CD8-positive, alpha-beta memory T cell (primary cell): ENCODE measurements at regions not wholly inside any gene's neighbourhood (a gene's known extent, or its start where the extent isn't known, plus 50 kb on each side); places are given as distances from the start of the nearest gene placed in this dataset.

Experiments
- CTCF ChIA-PET: fragments of 350-600 bp; sonication (Branson Sonifier 250); formaldehyde crosslinking; loops from one replicate; lab custom pipeline; 2021; ENCODE audit warnings: antibody characterized with exemption; lab: Charles Lee
- POLR2A ChIA-PET: fragments of 350-600 bp; sonication (Branson Sonifier 250); formaldehyde crosslinking; loops from one replicate; lab custom pipeline; 2021; ENCODE audit warnings: antibody characterized with exemption; lab: Charles Lee
- DNase-seq, 5 donors: peaks; one replicate each; pipeline versions ENCODE4 v3.0.0 to v3.0.0-alpha.2; 2020 to 2022; ENCODE audit warnings: mixed read lengths in 1 of 5
- H3K27ac ChIP-seq: one replicate; pipeline ENCODE4 v1.7.0; 2013; ENCODE audit warnings: low read depth, mild to moderate bottlenecking, low read length, moderate library complexity
- H3K27me3 ChIP-seq: 2 replicates; pipeline ENCODE4 v1.7.0; 2013; ENCODE audit warnings: low read length, mild to moderate bottlenecking; ENCODE audit not compliant: insufficient read depth, poor library complexity, severe bottlenecking
- H3K36me3 ChIP-seq: 2 replicates; pipeline ENCODE4 v1.7.0; 2013; ENCODE audit warnings: mild to moderate bottlenecking, low read length, moderate library complexity; ENCODE audit not compliant: insufficient read depth
- H3K4me1 ChIP-seq: 2 replicates; pipeline ENCODE4 v1.7.0; 2013; ENCODE audit warnings: mild to moderate bottlenecking, low read length, moderate library complexity; ENCODE audit not compliant: insufficient read depth
- H3K4me3 ChIP-seq: 2 replicates; pipeline ENCODE4 v1.7.0; 2013; ENCODE audit warnings: mild to moderate bottlenecking, low read length
- H3K9me3 ChIP-seq: 2 replicates; pipeline ENCODE4 v1.7.0; 2013; ENCODE audit warnings: mild to moderate bottlenecking, low read length
- H3K27ac Mint-ChIP-seq, 8 donors: one replicate each; pipeline ENCODE4 v1.8.0; 2020 to 2021; ENCODE audit warnings: mixed read lengths in 8 of 8, mild to moderate bottlenecking in 6 of 8, inconsistent platforms in 3 of 8, moderate library complexity in 3 of 8
- H3K27me3 Mint-ChIP-seq, 2 donors: one replicate each; pipeline ENCODE4 v1.8.0; 2020 to 2021; ENCODE audit warnings: mixed read lengths in 2 of 2, mild to moderate bottlenecking in 1 of 2, moderate library complexity in 1 of 2
- H3K36me3 Mint-ChIP-seq, 3 donors: one replicate each; pipeline ENCODE4 v1.8.0; 2020 to 2021; ENCODE audit warnings: mixed read lengths in 3 of 3, inconsistent platforms in 1 of 3, mild to moderate bottlenecking in 1 of 3
- H3K4me1 Mint-ChIP-seq, 3 donors: one replicate each; pipeline ENCODE4 v1.8.0; 2020 to 2021; ENCODE audit warnings: mixed read lengths in 3 of 3, inconsistent platforms in 1 of 3, mild to moderate bottlenecking in 1 of 3
- H3K4me3 Mint-ChIP-seq, 7 donors: one replicate each; pipeline ENCODE4 v1.8.0; 2020 to 2021; ENCODE audit warnings: mixed read lengths in 7 of 7, mild to moderate bottlenecking in 6 of 7, moderate library complexity in 4 of 7, inconsistent platforms in 2 of 7
- H3K9me3 Mint-ChIP-seq, 5 donors: one replicate each; pipeline ENCODE4 v1.8.0; 2020 to 2022; ENCODE audit warnings: mixed read lengths in 5 of 5, mild to moderate bottlenecking in 3 of 5, moderate library complexity in 2 of 5, inconsistent platforms in 1 of 5

DNA sequence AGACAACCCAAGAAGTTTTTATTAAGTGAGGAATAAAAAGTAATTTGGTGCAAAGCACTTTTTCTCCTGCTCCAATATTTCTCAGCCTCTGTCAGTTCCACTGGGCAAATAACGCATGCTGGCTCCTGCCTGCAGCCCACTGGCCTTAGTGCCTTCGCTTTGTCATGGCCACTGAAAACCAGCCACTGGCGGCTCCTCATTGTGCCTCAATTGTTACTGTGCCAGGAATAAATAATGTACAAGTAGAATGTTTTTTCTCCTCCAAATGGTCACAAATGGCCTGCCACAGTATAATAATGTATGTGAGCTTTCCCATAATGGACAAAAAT, 267.1 kb downstream of the ACTR3 start:
- CTCF ChIA-PET, result no interaction called here
- no peaks in the 10 kb centered on the region for H3K36me3 Mint-ChIP-seq
- no peaks in the 10 kb centered on the region for H3K36me3 ChIP-seq
- POLR2A ChIA-PET, result no interaction called here
- H3K9me3 Mint-ChIP-seq, result no peaks in the 10 kb centered on the region
- H3K4me1 ChIP-seq, result no peaks in the 10 kb centered on the region
- no peaks in the 10 kb centered on the region for H3K9me3 ChIP-seq
- H3K27ac ChIP-seq, result no peak overlapping the region
- H3K27ac Mint-ChIP-seq, result no peak overlapping the region
- no peak overlapping the region for H3K4me3 Mint-ChIP-seq
- H3K27me3 Mint-ChIP-seq, result peaks cover 8 to 28% of the 10 kb centered on the region in 2 donors
- H3K4me3 ChIP-seq, result no peak overlapping the region
- no peak for DNase-seq
- no peaks in the 10 kb centered on the region for H3K27me3 ChIP-seq
- H3K4me1 Mint-ChIP-seq, result no peaks in the 10 kb centered on the region

DNA sequence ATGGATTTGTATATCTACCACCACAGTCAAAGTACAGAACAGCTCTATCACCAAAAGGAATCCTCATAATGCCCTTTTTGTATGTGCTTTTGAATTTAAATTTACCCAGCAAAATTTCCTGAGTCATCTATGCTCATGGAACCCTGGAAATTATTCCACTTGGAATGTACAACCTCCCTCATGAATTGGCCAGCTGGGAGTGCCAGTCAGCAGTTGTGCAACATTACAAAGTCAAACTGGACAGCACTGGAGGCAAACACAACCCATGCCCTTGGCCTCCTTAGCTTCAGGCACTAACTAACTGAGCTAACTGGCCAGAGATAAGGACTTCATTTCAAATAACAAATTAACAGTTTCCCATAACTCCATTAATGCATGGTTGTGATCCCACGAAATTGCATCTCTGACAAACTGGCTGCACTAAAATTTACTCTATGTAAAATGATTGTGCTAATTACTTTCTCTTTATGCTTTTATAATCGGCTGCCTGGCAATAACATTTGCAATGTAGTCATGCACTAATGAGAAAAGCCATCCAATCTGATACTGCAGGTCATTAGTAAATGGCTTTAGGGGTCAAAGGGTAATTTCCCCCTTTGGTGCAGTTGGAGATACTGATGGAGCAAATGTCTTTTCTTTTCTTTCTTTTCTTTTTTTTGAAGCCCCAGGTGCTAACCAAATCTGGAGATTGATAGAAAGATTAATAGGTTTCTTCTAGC, 270.5 kb downstream of the ACTR3 start:
- Histone ChIP-seq H3K4me3 (no peak overlapping the region), H3K9me3 (no peaks in the 10 kb centered on the region), H3K27ac (no peak overlapping the region), H3K4me1 (no peaks in the 10 kb centered on the region), H3K36me3 (no peaks in the 10 kb centered on the region), H3K27me3 (no peaks in the 10 kb centered on the region)
- DNase-seq, result no peak
- Mint-ChIP-seq H3K4me1 (no peaks in the 10 kb centered on the region), H3K27ac (no peak overlapping the region), H3K4me3 (no peak overlapping the region), H3K36me3 (no peaks in the 10 kb centered on the region), H3K9me3 (no peaks in the 10 kb centered on the region), H3K27me3 (peaks cover 3 to 19% of the 10 kb centered on the region in 2 donors)
- ChIA-PET CTCF (no interaction called here), POLR2A (no interaction called here)

DNA sequence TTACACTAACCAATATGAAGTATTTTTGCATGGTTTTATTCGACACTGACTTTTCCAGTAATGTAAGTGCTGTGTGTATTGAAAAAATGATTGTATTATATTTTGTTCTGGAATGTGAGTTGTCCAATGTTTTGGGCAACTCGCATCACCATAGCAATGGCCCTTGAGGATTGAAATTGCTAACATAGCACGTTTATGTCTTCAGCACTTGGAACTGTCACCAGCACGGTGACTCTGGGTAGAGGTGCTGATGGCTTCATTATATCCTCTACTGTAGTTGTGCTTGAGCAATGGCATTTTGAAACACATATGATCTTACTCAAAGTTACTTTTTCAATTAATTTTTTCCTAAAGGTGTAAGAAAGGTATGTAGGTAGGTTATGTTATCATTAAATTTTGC, 271.5 kb downstream of the ACTR3 start:
- H3K27ac ChIP-seq, result no peak overlapping the region
- POLR2A ChIA-PET, result no interaction called here
- H3K4me3 ChIP-seq, result no peak overlapping the region
- Mint-ChIP-seq H3K27me3 (peaks cover 2 to 18% of the 10 kb centered on the region in 2 donors), H3K4me1 (no peaks in the 10 kb centered on the region), H3K9me3 (peaks cover 0 to 3% (median 0%) of the 10 kb centered on the region in 5 donors), H3K36me3 (no peaks in the 10 kb centered on the region), H3K27ac (no peak overlapping the region), H3K4me3 (no peak overlapping the region)
- no peaks in the 10 kb centered on the region for H3K27me3 ChIP-seq
- H3K36me3 ChIP-seq, result no peaks in the 10 kb centered on the region
- no peaks in the 10 kb centered on the region for H3K4me1 ChIP-seq
- CTCF ChIA-PET, result no interaction called here
- no peak for DNase-seq
- no peaks in the 10 kb centered on the region for H3K9me3 ChIP-seq

DNA sequence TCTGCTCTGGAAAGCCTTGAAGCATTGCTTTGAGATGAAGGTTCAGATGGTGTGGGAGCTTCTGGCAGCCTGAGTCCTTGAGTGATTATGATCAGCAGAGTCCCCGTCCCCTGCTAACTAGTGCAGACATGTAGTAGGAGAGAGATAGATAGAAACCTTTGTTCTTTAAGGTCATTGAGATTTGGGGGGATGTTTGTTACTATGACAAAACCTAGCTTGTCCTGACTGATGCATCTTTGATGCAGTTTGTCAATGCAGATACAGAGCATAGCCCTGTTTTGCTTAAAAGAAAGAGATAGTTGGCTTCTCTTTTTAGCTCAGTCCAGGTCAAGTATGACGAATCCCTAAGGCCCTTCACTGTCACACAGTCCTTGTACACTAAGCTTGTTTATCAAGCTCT, 274.6 kb upstream of the DPP10 start:
- POLR2A ChIA-PET, result no interaction called here
- H3K4me3 ChIP-seq, result no peak overlapping the region
- H3K27me3 Mint-ChIP-seq, result peaks cover 0 to 47% of the 10 kb centered on the region in 2 donors

DNA sequence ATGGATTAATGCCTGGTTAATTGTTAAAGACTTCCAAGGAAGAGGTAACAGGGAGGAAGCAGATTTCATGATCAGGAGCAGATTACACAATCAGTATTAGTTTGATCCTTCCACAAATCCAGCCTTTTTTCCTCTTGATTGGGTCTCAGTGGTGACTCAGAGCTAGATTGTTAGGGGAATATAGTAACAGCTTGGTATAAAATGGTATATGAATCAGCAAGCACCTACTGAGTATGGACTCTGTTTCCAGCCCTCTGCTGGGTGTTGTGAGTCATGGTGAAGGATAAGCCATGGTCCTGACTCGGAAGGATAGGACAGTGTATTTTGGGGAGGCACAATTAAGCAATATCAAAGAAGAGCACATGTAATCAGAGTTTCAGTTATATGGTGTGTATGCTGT, 272.4 kb upstream of the DPP10 start:
- no peak overlapping the region for H3K27ac ChIP-seq
- H3K27me3 ChIP-seq, result no peaks in the 10 kb centered on the region
- Mint-ChIP-seq H3K9me3 (peaks cover 0 to 8% (median 2%) of the 10 kb centered on the region in 5 donors), H3K4me3 (no peak overlapping the region), H3K27me3 (peaks cover 4 to 49% of the 10 kb centered on the region in 2 donors), H3K36me3 (peaks cover 0 to 2% (median 0%) of the 10 kb centered on the region in 3 donors), H3K4me1 (no peaks in the 10 kb centered on the region), H3K27ac (no peak overlapping the region)
- ChIA-PET CTCF (no interaction called here), POLR2A (no interaction called here)
- DNase-seq, result no peak
- no peaks in the 10 kb centered on the region for H3K36me3 ChIP-seq
- no peaks in the 10 kb centered on the region for H3K9me3 ChIP-seq
- H3K4me3 ChIP-seq, result no peak overlapping the region
- H3K4me1 ChIP-seq, result no peaks in the 10 kb centered on the region

More for the DNA sequence above, 274.6 kb upstream of the DPP10 start:
- H3K4me1 ChIP-seq, result no peaks in the 10 kb centered on the region
- peaks cover 0 to 8% (median 2%) of the 10 kb centered on the region in 5 donors for H3K9me3 Mint-ChIP-seq
- no peak for DNase-seq
- H3K27ac Mint-ChIP-seq, result no peak overlapping the region
- H3K27ac ChIP-seq, result no peak overlapping the region
- H3K4me1 Mint-ChIP-seq, result no peaks in the 10 kb centered on the region
- CTCF ChIA-PET, result no interaction called here
- H3K4me3 Mint-ChIP-seq, result no peak overlapping the region
- no peaks in the 10 kb centered on the region for H3K27me3 ChIP-seq
- peaks cover 0 to 2% (median 0%) of the 10 kb centered on the region in 3 donors for H3K36me3 Mint-ChIP-seq
- no peaks in the 10 kb centered on the region for H3K9me3 ChIP-seq
- no peaks in the 10 kb centered on the region for H3K36me3 ChIP-seq

DNA sequence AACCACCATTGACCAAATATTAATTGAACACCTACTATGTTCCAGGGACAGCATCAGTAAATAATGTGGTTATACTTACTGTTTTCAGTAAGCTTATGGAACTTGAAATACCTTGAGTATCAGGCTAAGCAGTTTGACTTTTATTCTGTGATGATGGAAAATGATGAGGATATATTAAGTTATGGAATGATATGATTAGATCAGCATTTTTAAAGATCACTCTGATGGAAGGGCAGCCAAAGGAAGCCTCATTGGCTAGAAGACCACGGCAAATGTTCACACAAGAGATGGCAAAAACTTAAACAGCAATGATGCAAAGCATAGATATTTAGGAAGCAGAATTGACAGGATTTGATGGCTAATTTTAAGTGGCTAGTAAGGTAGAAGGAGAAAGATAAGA, 266.9 kb upstream of the DPP10 start:
- CTCF ChIA-PET, result no interaction called here

DNA sequence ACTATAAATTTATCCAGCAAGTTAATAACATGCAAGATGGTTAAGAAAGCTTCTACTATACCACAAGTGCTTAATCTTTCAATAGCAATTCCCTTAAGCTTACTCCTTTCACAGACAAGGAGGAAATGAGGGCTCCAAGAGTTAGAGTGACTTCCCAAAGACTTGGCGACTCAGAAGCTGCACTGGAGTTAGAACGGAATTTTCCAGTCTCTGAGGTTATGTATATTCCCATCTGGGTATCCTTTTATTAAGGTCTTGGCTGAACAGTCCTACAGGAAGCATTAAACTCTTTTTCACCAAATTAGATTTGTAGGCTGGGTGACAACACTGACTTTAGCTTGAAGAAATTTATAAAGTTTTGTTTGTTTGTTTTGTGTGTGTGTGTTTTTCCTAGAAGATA, 256.9 kb upstream of the DPP10 start:
- Mint-ChIP-seq H3K36me3 (no peaks in the 10 kb centered on the region), H3K4me1 (no peaks in the 10 kb centered on the region), H3K27me3 (peaks cover 4 to 5% of the 10 kb centered on the region in 2 donors), H3K27ac (no peak overlapping the region), H3K4me3 (no peak overlapping the region), H3K9me3 (no peaks in the 10 kb centered on the region)
- no peaks in the 10 kb centered on the region for H3K36me3 ChIP-seq
- no peaks in the 10 kb centered on the region for H3K27me3 ChIP-seq
- no peak overlapping the region for H3K27ac ChIP-seq
- H3K4me3 ChIP-seq, result no peak overlapping the region
- ChIA-PET CTCF (no interaction called here), POLR2A (no interaction called here)
- no peaks in the 10 kb centered on the region for H3K4me1 ChIP-seq
- no peaks in the 10 kb centered on the region for H3K9me3 ChIP-seq
- DNase-seq, result no peak

More for the DNA sequence above, 266.9 kb upstream of the DPP10 start:
- POLR2A ChIA-PET, result no interaction called here
- Mint-ChIP-seq H3K27ac (no peak overlapping the region), H3K27me3 (peaks cover 15 to 45% of the 10 kb centered on the region in 2 donors), H3K9me3 (no peaks in the 10 kb centered on the region), H3K4me3 (no peak overlapping the region), H3K4me1 (no peaks in the 10 kb centered on the region), H3K36me3 (no peaks in the 10 kb centered on the region)
- no peak for DNase-seq
- no peaks in the 10 kb centered on the region for H3K4me1 ChIP-seq
- no peaks in the 10 kb centered on the region for H3K36me3 ChIP-seq
- H3K27ac ChIP-seq, result no peak overlapping the region
- H3K9me3 ChIP-seq, result no peaks in the 10 kb centered on the region
- no peak overlapping the region for H3K4me3 ChIP-seq
- no peaks in the 10 kb centered on the region for H3K27me3 ChIP-seq

DNA sequence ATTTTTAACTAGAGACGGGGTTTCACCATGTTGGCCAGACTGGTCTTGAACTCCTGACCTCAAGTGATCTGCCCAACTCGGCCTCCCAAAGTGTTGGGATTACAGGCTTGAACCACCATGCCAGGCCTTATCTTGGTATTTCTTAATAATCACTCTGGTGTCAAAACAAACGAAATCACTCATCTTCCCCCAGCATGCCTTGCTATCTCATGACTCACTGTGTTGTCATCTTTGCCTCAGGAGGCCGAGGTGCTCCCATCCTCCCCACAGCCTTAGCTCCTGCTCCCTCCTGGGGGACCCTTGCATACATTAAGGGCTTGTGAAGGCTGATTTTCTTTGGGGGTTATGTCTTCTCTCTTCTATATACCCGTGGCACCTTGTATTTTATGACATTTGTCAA, 250.1 kb upstream of the DPP10 start:
- H3K36me3 ChIP-seq, result no peaks in the 10 kb centered on the region
- H3K27me3 ChIP-seq, result no peaks in the 10 kb centered on the region
- H3K9me3 ChIP-seq, result no peaks in the 10 kb centered on the region
- POLR2A ChIA-PET, result no interaction called here
- no peaks in the 10 kb centered on the region for H3K4me1 ChIP-seq
- Mint-ChIP-seq H3K4me1 (no peaks in the 10 kb centered on the region), H3K36me3 (no peaks in the 10 kb centered on the region), H3K27me3 (peaks cover 7 to 22% of the 10 kb centered on the region in 2 donors), H3K4me3 (no peak overlapping the region), H3K27ac (no peak overlapping the region), H3K9me3 (no peaks in the 10 kb centered on the region)
- H3K4me3 ChIP-seq, result no peak overlapping the region
- H3K27ac ChIP-seq, result no peak overlapping the region
- DNase-seq, result no peak
- CTCF ChIA-PET, result no interaction called here
